ENCODE measurements at regions not wholly inside any gene's neighbourhood (a gene's known extent, or its start where the extent isn't known, plus 50 kb on each side); places are given as distances from the start of the nearest gene placed in this dataset.

DNA sequence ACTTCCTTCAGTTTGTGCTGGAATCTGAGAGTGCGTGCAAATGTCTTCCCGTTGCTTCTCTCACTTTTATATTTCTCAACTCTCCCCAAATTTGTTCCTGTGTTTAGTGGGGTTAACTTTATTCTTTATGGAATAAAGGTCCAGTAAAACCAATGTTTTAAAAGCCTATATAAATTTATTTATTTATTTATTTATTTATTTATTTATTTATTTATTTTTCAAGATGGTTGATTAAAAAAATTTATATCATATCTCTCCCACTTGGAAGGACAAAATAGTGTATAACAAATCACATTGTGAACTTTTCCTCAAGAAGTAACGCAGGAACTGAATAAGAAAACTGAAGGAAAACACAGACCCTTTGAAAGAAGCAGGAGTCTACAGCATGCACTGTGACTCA lies 95.3 kb upstream of the ITM2A start:
- TF ChIP-seq, protein P1, sequence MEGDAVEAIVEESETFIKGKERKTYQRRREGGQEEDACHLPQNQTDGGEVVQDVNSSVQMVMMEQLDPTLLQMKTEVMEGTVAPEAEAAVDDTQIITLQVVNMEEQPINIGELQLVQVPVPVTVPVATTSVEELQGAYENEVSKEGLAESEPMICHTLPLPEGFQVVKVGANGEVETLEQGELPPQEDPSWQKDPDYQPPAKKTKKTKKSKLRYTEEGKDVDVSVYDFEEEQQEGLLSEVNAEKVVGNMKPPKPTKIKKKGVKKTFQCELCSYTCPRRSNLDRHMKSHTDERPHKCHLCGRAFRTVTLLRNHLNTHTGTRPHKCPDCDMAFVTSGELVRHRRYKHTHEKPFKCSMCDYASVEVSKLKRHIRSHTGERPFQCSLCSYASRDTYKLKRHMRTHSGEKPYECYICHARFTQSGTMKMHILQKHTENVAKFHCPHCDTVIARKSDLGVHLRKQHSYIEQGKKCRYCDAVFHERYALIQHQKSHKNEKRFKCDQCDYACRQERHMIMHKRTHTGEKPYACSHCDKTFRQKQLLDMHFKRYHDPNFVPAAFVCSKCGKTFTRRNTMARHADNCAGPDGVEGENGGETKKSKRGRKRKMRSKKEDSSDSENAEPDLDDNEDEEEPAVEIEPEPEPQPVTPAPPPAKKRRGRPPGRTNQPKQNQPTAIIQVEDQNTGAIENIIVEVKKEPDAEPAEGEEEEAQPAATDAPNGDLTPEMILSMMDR (IDR thresholded peaks at IDR 0.05) = no peak
- no peak for TF ChIP-seq POLR2A (IDR thresholded peaks at IDR 0.05)
